ENCODE measurements at regions not wholly inside any gene's neighbourhood (a gene's known extent, or its start where the extent isn't known, plus 50 kb on each side); places are given as distances from the start of the nearest gene placed in this dataset.

GRCh38 chr10:2910656-2911055 is 156.7 kb upstream of the PFKP start:
- no peaks in the 10 kb centered on the region for H3K27me3 ChIP-seq (ENCODE audit: insufficient read depth, low read length)
- no peak overlapping the region for H2BK15ac ChIP-seq (ENCODE audit: low read depth, low read length)
- H3K4me1 ChIP-seq (ENCODE audit: insufficient read depth, low read length) = no peaks in the 10 kb centered on the region
- Mint-ChIP-seq H3K4me3 (no peak overlapping the region), H3K36me3 (ENCODE audit: insufficient read depth in 1 of 3, low read depth in 3 of 3) (peaks cover 0 to under 1% (median 0%) of the 10 kb centered on the region in 3 experiments; a peak in 1 of 7 replicates), H3K27ac (no peak overlapping the region), H3K27me3 (ENCODE audit: low read depth) (no peaks in the 10 kb centered on the region; the same call in none of the 2 replicates), H3K4me1 (no peaks in the 10 kb centered on the region), H3K9me3 (no peaks in the 10 kb centered on the region)
- no peak overlapping the region for H2BK12ac ChIP-seq (ENCODE audit: insufficient read length, low read depth, low read length)
- no peak overlapping the region for H3K9ac ChIP-seq (ENCODE audit: extremely low read depth, insufficient read length, low read length)
- H3K4ac ChIP-seq (ENCODE audit: low read depth, low read length) = no peak overlapping the region
- no peak overlapping the region for H2BK20ac ChIP-seq (ENCODE audit: low read depth, low read length, poor library complexity, severe bottlenecking)
- H3K14ac ChIP-seq (ENCODE audit: insufficient read depth, low read length) = no peak overlapping the region
- no peaks in the 10 kb centered on the region for H3K23me2 ChIP-seq (ENCODE audit: insufficient read length, low read depth, low read length, poor library complexity, severe bottlenecking)
- no peak overlapping the region for H4K91ac ChIP-seq (ENCODE audit: insufficient read length, low read depth, low read length)
- H2BK120ac ChIP-seq (ENCODE audit: low read depth, low read length, poor library complexity, severe bottlenecking) = no peak overlapping the region
- H3K18ac ChIP-seq (ENCODE audit: insufficient read length, low read depth, low read length) = no peak overlapping the region
- H3K9me3 ChIP-seq (ENCODE audit: control insufficient read depth, low read depth, low read length) = no peaks in the 10 kb centered on the region
- no peak overlapping the region for H2BK5ac ChIP-seq (ENCODE audit: insufficient read length, low read length)
- no peak overlapping the region for H4K8ac ChIP-seq (replicated peaks; ENCODE audit: insufficient read length, low read depth, low read length)
- H3K56ac ChIP-seq (ENCODE audit: insufficient read length, low read depth, low read length) = no peak overlapping the region
- H3K79me2 ChIP-seq (ENCODE audit: insufficient read depth, low read length) = no peaks in the 10 kb centered on the region
- TF ChIP-seq CTCF (conservative IDR thresholded peaks at IDR 0.05) = no peak
- H3K23ac ChIP-seq (ENCODE audit: insufficient read length, low read depth, low read length) = no peak overlapping the region
- no peak for DNase-seq
- H2AFZ ChIP-seq (ENCODE audit: low read length) = no peak overlapping the region
- no peak overlapping the region for H2AK5ac ChIP-seq (ENCODE audit: insufficient read length, low read length)
- no peak overlapping the region for H3T11ph ChIP-seq (ENCODE audit: low read length)
- no CpG with 5 or more reads among the region's 3 CpGs for WGBS (ENCODE audit: extremely low coverage, insufficient read length, low lambda C conversion rate)
- no peak overlapping the region for H3K4me2 ChIP-seq (ENCODE audit: insufficient read depth, insufficient read length, low read length)
- H3K79me1 ChIP-seq (ENCODE audit: insufficient read depth, low read depth, low read length, poor library complexity, severe bottlenecking) = no peaks in the 10 kb centered on the region
- H4K20me1 ChIP-seq (ENCODE audit: control insufficient read depth, insufficient read depth, insufficient read length) = no peaks in the 10 kb centered on the region
- H3K27ac ChIP-seq (ENCODE audit: insufficient read length, low read depth, low read length) = no peak overlapping the region
- H4K5ac ChIP-seq (ENCODE audit: insufficient read length, low read depth, low read length) = no peak overlapping the region
